Endodermal cell (in vitro differentiated cells): ENCODE measurements at regions not wholly inside any gene's neighbourhood (a gene's known extent, or its start where the extent isn't known, plus 50 kb on each side); places are given as distances from the start of the nearest gene placed in this dataset.

Source experiments
- DNase-seq: peaks from one replicate; pipeline ENCODE4 v3.0.0-alpha.2; 2017
- H3K27ac ChIP-seq: 2 replicates; pipeline ENCODE4 v1.5.1; 2013; ENCODE audit warnings: mild to moderate bottlenecking, low read depth, low read length, moderate library complexity
- H3K27me3 ChIP-seq: 2 replicates; pipeline ENCODE4 v1.6.1; 2013; ENCODE audit warnings: mild to moderate bottlenecking, low read length, moderate library complexity; ENCODE audit not compliant: insufficient read depth, control insufficient read depth, poor library complexity, severe bottlenecking
- H3K36me3 ChIP-seq: 2 replicates; pipeline ENCODE4 v1.7.0; 2013; ENCODE audit warnings: mild to moderate bottlenecking, low read length, moderate library complexity; ENCODE audit not compliant: control insufficient read depth, insufficient read depth
- H3K4me1 ChIP-seq: one replicate; pipeline ENCODE4 v1.7.0; 2013; ENCODE audit warnings: low read length; ENCODE audit not compliant: control insufficient read depth, insufficient read depth
- H3K4me3 ChIP-seq: 2 replicates; pipeline ENCODE4 v1.5.1; 2013; ENCODE audit warnings: mild to moderate bottlenecking, low read length, moderate library complexity
- H3K9ac ChIP-seq: 2 replicates; pipeline ENCODE4 v1.6.1; 2013; ENCODE audit warnings: mild to moderate bottlenecking, low read length, moderate library complexity; ENCODE audit not compliant: poor library complexity, severe bottlenecking; ENCODE audit errors: extremely low read depth
- H3K9me3 ChIP-seq: 2 replicates; pipeline ENCODE4 v1.6.1; 2013; ENCODE audit warnings: mild to moderate bottlenecking, low read length, moderate library complexity; ENCODE audit not compliant: control insufficient read depth
- H3K27ac Mint-ChIP-seq: 2 replicates; pipeline ENCODE4 v1.8.0; 2020; ENCODE audit warnings: mixed read lengths
- H3K27me3 Mint-ChIP-seq: 2 replicates; pipeline ENCODE4 v1.8.0; 2021; ENCODE audit warnings: mild to moderate bottlenecking, mixed read lengths; ENCODE audit not compliant: insufficient read depth
- H3K36me3 Mint-ChIP-seq: 2 replicates; pipeline ENCODE4 v1.8.0; 2020; ENCODE audit warnings: low read depth, mixed read lengths
- H3K4me1 Mint-ChIP-seq: 2 replicates; pipeline ENCODE4 v1.8.0; 2020; ENCODE audit warnings: mixed read lengths
- H3K4me3 Mint-ChIP-seq: 2 replicates; pipeline ENCODE4 v1.8.0; 2020; ENCODE audit warnings: mild to moderate bottlenecking, moderate library complexity, mixed read lengths
- H3K9me3 Mint-ChIP-seq: 2 replicates; pipeline ENCODE4 v1.8.0; 2020; ENCODE audit warnings: mild to moderate bottlenecking, mixed read lengths
- CTCF ChIP-seq: fragments of 200-600 bp; sonication (generic); conservative IDR thresholded peaks from 2 replicates; pipeline ENCODE4 v1.5.0; 2021; ENCODE audit warnings: antibody characterized with exemption, mild to moderate bottlenecking
- WGBS, 2 experiments: methylation state at CpG; one replicate each; pipeline versions ENCODE4 v1.1.5 to v1.1.7; 2013; ENCODE audit warnings: missing lambda C conversion rate in 2 of 2, mixed read lengths in 1 of 2; ENCODE audit not compliant: insufficient coverage in 1 of 2, insufficient read length in 1 of 2; 5-methylcytosine and 5-hydroxymethylcytosine counted together

GRCh38 chr18:78770139-78770822 lies 209.3 kb upstream of the SALL3 start:
- Mint-ChIP-seq H3K9me3 (no peaks in the 10 kb centered on the region), H3K4me1 (peaks cover 26% of the 10 kb centered on the region), H3K27ac (peak overlapping the region; percentile 48), H3K36me3 (no peaks in the 10 kb centered on the region), H3K4me3 (no peak overlapping the region), H3K27me3 (peaks cover 9% of the 10 kb centered on the region)
- peak; percentile 59 for TF ChIP-seq CTCF
- Histone ChIP-seq H3K27me3 (no peaks in the 10 kb centered on the region), H3K27ac (no peak overlapping the region), H3K4me1 (no peaks in the 10 kb centered on the region), H3K9ac (no peak overlapping the region), H3K9me3 (no peaks in the 10 kb centered on the region), H3K36me3 (no peaks in the 10 kb centered on the region), H3K4me3 (no peak overlapping the region)
- 86 to 88% methylated on average over 15 to 21 of the region's 21 CpGs for WGBS, 2 experiments
- DNase-seq = peak; percentile 76

DNA sequence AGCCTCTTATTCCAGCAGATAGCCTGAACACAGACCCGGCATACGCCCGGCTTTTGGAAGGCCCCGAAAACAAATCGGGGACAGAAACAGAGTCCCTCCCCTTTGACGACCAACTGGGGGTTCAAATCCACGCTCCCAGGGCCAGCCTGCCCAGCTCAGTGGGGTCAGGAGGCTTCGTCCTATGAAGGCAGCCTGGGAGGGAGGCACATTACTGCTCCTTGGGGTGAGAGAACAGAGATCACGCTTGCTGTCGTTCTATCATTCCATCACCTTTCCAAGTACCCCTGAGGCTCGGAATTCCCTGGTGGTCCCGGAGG lies 208.8 kb upstream of the SALL3 start:
- H3K27ac Mint-ChIP-seq = no peak overlapping the region
- H3K4me1 ChIP-seq = no peaks in the 10 kb centered on the region
- no peaks in the 10 kb centered on the region for H3K36me3 ChIP-seq
- no peak overlapping the region for H3K27ac ChIP-seq
- H3K4me1 Mint-ChIP-seq = peaks cover 26% of the 10 kb centered on the region
- H3K36me3 Mint-ChIP-seq = no peaks in the 10 kb centered on the region
- no peak for TF ChIP-seq CTCF
- no peak for DNase-seq
- no peak overlapping the region for H3K9ac ChIP-seq
- WGBS, 2 experiments = 88 to 89% methylated on average over 3 to 12 of the region's 12 CpGs
- no peaks in the 10 kb centered on the region for H3K27me3 ChIP-seq
- no peak overlapping the region for H3K4me3 Mint-ChIP-seq
- peaks cover 8% of the 10 kb centered on the region for H3K27me3 Mint-ChIP-seq
- H3K9me3 ChIP-seq = no peaks in the 10 kb centered on the region
- no peak overlapping the region for H3K4me3 ChIP-seq
- H3K9me3 Mint-ChIP-seq = no peaks in the 10 kb centered on the region

- H3K27me3 Mint-ChIP-seq = peaks cover 6% of the 10 kb centered on the region
- H3K27ac ChIP-seq = no peak overlapping the region
- no peaks in the 10 kb centered on the region for H3K9me3 ChIP-seq
- no peak overlapping the region for H3K9ac ChIP-seq
- H3K27ac Mint-ChIP-seq = no peak overlapping the region
- H3K36me3 ChIP-seq = no peaks in the 10 kb centered on the region
- H3K36me3 Mint-ChIP-seq = no peaks in the 10 kb centered on the region
- WGBS, 2 experiments = 91 to 92% methylated on average over 19 to 22 of the region's 22 CpGs
- H3K9me3 Mint-ChIP-seq = no peaks in the 10 kb centered on the region
- TF ChIP-seq CTCF = no peak
- DNase-seq = no peak
- H3K27me3 ChIP-seq = no peaks in the 10 kb centered on the region
- H3K4me3 ChIP-seq = no peak overlapping the region
- peaks cover 26% of the 10 kb centered on the region for H3K4me1 Mint-ChIP-seq
- no peaks in the 10 kb centered on the region for H3K4me1 ChIP-seq
- no peak overlapping the region for H3K4me3 Mint-ChIP-seq
Observed at GRCh38 chr18:78771496-78772359, 207.9 kb upstream of the SALL3 start.
